ENCODE measurements at regions not wholly inside any gene's neighbourhood (a gene's known extent, or its start where the extent isn't known, plus 50 kb on each side); places are given as distances from the start of the nearest gene placed in this dataset.

GRCh38 chr5:68452286-68452685 lies 236.7 kb downstream of the PIK3R1 start:
- H3K27ac Mint-ChIP-seq: no peak overlapping the region
- H3K27me3 Mint-ChIP-seq (ENCODE audit: insufficient read depth, low read depth, poor library complexity): no peaks in the 10 kb centered on the region
- peaks cover 16% of the 10 kb centered on the region for H3K9me3 Mint-ChIP-seq
- peaks cover 10% of the 10 kb centered on the region; the same call in 2 of the 3 replicates for H3K36me3 Mint-ChIP-seq (ENCODE audit: low read depth)
- H3K9me2 ChIP-seq (ENCODE audit: insufficient read depth): peaks cover 11% of the 10 kb centered on the region
- peaks cover 12% of the 10 kb centered on the region for H3K4me1 ChIP-seq (ENCODE audit: insufficient read depth)
- H4K20me1 ChIP-seq (replicated peaks; ENCODE audit: insufficient read depth): no peaks in the 10 kb centered on the region
- peaks cover 9% of the 10 kb centered on the region; the same call in 2 of the 3 replicates for H3K4me1 Mint-ChIP-seq
- H3K79me2 ChIP-seq (replicated peaks; ENCODE audit: insufficient read depth): no peaks in the 10 kb centered on the region
- H3K27ac ChIP-seq (ENCODE audit: low read depth): no peak overlapping the region
- H3F3A ChIP-seq (replicated peaks; ENCODE audit: low read depth): no peaks in the 10 kb centered on the region
- no peaks in the 10 kb centered on the region; the same call in 1 of the 2 replicates for H3K36me3 ChIP-seq (ENCODE audit: insufficient read depth)
- no peak overlapping the region for H3K4me2 ChIP-seq
- no peak for DNase-seq (ENCODE audit: low spot score)
- ATAC-seq: no peak
- TF ChIP-seq ZNF331 (CRISPR knock-in tag; IDR thresholded peaks at IDR 0.05; ENCODE audit: low read depth): no peak
- no peak for TF ChIP-seq CREB1 (CRISPR knock-in tag; IDR thresholded peaks at IDR 0.05; ENCODE audit: low read depth)
- no peak for TF ChIP-seq CTCF (conservative IDR thresholded peaks at IDR 0.05; ENCODE audit: low read depth in 2 of 2)
- TF ChIP-seq ZNF462 (CRISPR knock-in tag; IDR thresholded peaks at IDR 0.05): no peak
- no peak for TF ChIP-seq EZH2phosphoT487 (IDR thresholded peaks at IDR 0.05; ENCODE audit: unreplicated experiment)
- TF ChIP-seq REST (IDR thresholded peaks at IDR 0.05; ENCODE audit: unreplicated experiment): no peak
- no peak for TF ChIP-seq STAT1 (IDR thresholded peaks at IDR 0.05; ENCODE audit: unreplicated experiment)
- TF ChIP-seq JUNB (IDR thresholded peaks at IDR 0.05; ENCODE audit: unreplicated experiment): no peak
- TF ChIP-seq ZNF114 (CRISPR knock-in tag; IDR thresholded peaks at IDR 0.05): no peak
- no peak for TF ChIP-seq NANOG (IDR thresholded peaks at IDR 0.05; ENCODE audit: borderline replicate concordance)
- TF ChIP-seq POLR2AphosphoS5 (IDR thresholded peaks at IDR 0.05; ENCODE audit: low read depth): no peak
- TF ChIP-seq EZH2 (IDR thresholded peaks at IDR 0.05; ENCODE audit: low read depth, unreplicated experiment): no peak
- TF ChIP-seq ETS1 (IDR thresholded peaks at IDR 0.05): no peak
- H3K4me3 Mint-ChIP-seq: no peak overlapping the region
- no peak overlapping the region for H3K4me3 ChIP-seq
- no peak overlapping the region for H2AFZ ChIP-seq
- no peaks in the 10 kb centered on the region for H3K27me3 ChIP-seq (ENCODE audit: insufficient read depth)

Data from GM23338 (cell line).